H1 (cell line): ENCODE measurements at regions not wholly inside any gene's neighbourhood (a gene's known extent, or its start where the extent isn't known, plus 50 kb on each side); places are given as distances from the start of the nearest gene placed in this dataset.

Experiments
- CTCF ChIA-PET: fragments of 300-600 bp; sonication (Branson Sonifier 250); formaldehyde crosslinking; loops from one replicate; lab custom pipeline; 2021; ENCODE audit not compliant: partially characterized antibody; lab: Charles Lee
- POLR2A ChIA-PET: fragments of 300-600 bp; sonication (Branson Sonifier 250); formaldehyde crosslinking; loops from one replicate; lab custom pipeline; 2021; ENCODE audit warnings: inconsistent platforms; ENCODE audit not compliant: partially characterized antibody; lab: Charles Lee
- DNase-seq, 2 experiments: peaks; one replicate each; pipeline versions ENCODE4 v3.0.0 to v3.0.0-alpha.2; 2010 to 2022; ENCODE audit warnings: low spot score in 2 of 2, low read depth in 1 of 2, mixed read lengths in 1 of 2
- FAIRE-seq: peaks from 2 replicates; lab custom pipeline; 2011; peaks lifted over from hg19 to GRCh38; lab: Jason Lieb, UNC
- H2AFZ ChIP-seq: 2 replicates; pipeline ENCODE4 v1.8.1; 2012; ENCODE audit warnings: low read length, inconsistent platforms
- H2AK5ac ChIP-seq: 2 replicates; pipeline ENCODE4 v1.6.1; 2013; ENCODE audit warnings: low read depth, low read length
- H2BK120ac ChIP-seq: replicated peaks from 2 replicates; pipeline ENCODE3; 2013; ENCODE audit warnings: low read depth, low read length, inconsistent platforms
- H2BK12ac ChIP-seq: 2 replicates; pipeline ENCODE4 v1.6.1; 2013; ENCODE audit warnings: low read depth, low read length
- H2BK15ac ChIP-seq: 2 replicates; pipeline ENCODE4 v1.6.1; 2013; ENCODE audit warnings: low read length
- H2BK20ac ChIP-seq: 2 replicates; pipeline ENCODE4 v1.6.1; 2013; ENCODE audit warnings: low read length
- H2BK5ac ChIP-seq: 2 replicates; pipeline ENCODE4 v1.6.1; 2013; ENCODE audit warnings: low read depth, low read length
- H3K14ac ChIP-seq: 2 replicates; pipeline ENCODE4 v1.6.1; 2013; ENCODE audit warnings: inconsistent platforms; ENCODE audit not compliant: insufficient read length
- H3K18ac ChIP-seq: 2 replicates; pipeline ENCODE4 v1.6.1; 2013; ENCODE audit warnings: low read length; ENCODE audit errors: extremely low read depth
- H3K23ac ChIP-seq: 2 replicates; pipeline ENCODE4 v1.6.1; 2013; ENCODE audit warnings: inconsistent platforms; ENCODE audit not compliant: insufficient read length
- H3K23me2 ChIP-seq: 2 replicates; pipeline ENCODE4 v1.6.1; 2013; ENCODE audit warnings: low read depth, low read length
- H3K27ac ChIP-seq: 2 replicates; pipeline ENCODE4 v1.6.1; 2011; ENCODE audit warnings: low read depth, low read length, inconsistent platforms
- H3K27me3 ChIP-seq, 4 experiments: replicated peaks in 1 of 4; 1 replicate in 1 of 4; 2 replicates in 3 of 4; pipeline versions ENCODE4 v1.6.1 to v1.8.1; 2011 to 2013; ENCODE audit warnings: low read length in 3 of 4, mild to moderate bottlenecking in 3 of 4, inconsistent platforms in 2 of 4, mixed read lengths in 2 of 4, moderate library complexity in 1 of 4; ENCODE audit not compliant: control insufficient read depth in 3 of 4, insufficient read depth in 3 of 4; ENCODE audit errors: extremely low read depth in 1 of 4
- H3K36me3 ChIP-seq, 4 experiments: 2 replicates each; pipeline versions ENCODE4 v1.6.1 to v1.8.1; 2011 to 2013; ENCODE audit warnings: mild to moderate bottlenecking in 4 of 4, low read length in 3 of 4, moderate library complexity in 2 of 4, control low read depth in 1 of 4, inconsistent platforms in 1 of 4; ENCODE audit not compliant: insufficient read depth in 4 of 4, control insufficient read depth in 2 of 4
- H3K4ac ChIP-seq: replicated peaks from 2 replicates; pipeline ENCODE3; 2013; ENCODE audit warnings: low read length, low read depth, mixed read lengths, inconsistent platforms; ENCODE audit not compliant: insufficient read length
- H3K4me1 ChIP-seq, 4 experiments: replicated peaks in 1 of 4; 1 replicate in 1 of 4; 2 replicates in 3 of 4; pipeline versions ENCODE4 v1.6.1 to v1.8.1; 2011 to 2013; ENCODE audit warnings: low read length in 3 of 4, inconsistent platforms in 2 of 4, mixed read lengths in 1 of 4; ENCODE audit not compliant: insufficient read depth in 4 of 4, control insufficient read depth in 3 of 4
- H3K4me2 ChIP-seq, 2 experiments: 2 replicates each; pipeline versions ENCODE4 v1.6.1 to v1.8.1; 2011 to 2013; ENCODE audit warnings: low read depth in 2 of 2, low read length in 2 of 2, control low read depth in 1 of 2, inconsistent platforms in 1 of 2, mild to moderate bottlenecking in 1 of 2; ENCODE audit not compliant: insufficient read depth in 1 of 2
- H3K4me3 ChIP-seq, 4 experiments: fragments of 200-600, 300-600 bp in 1 of 4; sonication (generic), shearing (Covaris generic), sonication (Bioruptor Twin) in 1 of 4; 2 replicates each; pipeline versions ENCODE4 v1.5.1 to v1.8.1; 2011 to 2016; ENCODE audit warnings: low read length in 4 of 4, low read depth in 3 of 4, control low read depth in 2 of 4, inconsistent platforms in 2 of 4, mild to moderate bottlenecking in 2 of 4, mixed read lengths in 1 of 4, moderate library complexity in 1 of 4; ENCODE audit not compliant: insufficient read depth in 2 of 4; ENCODE audit errors: extremely low read depth in 1 of 4
- H3K56ac ChIP-seq: replicated peaks from 2 replicates; pipeline ENCODE3; 2013; ENCODE audit warnings: low read depth, mild to moderate bottlenecking, mixed read lengths, low read length, inconsistent platforms; ENCODE audit not compliant: insufficient read length
- H3K79me1 ChIP-seq: 2 replicates; pipeline ENCODE4 v1.6.1; 2013; ENCODE audit warnings: low read depth, low read length, control low read depth
- H3K79me2 ChIP-seq, 2 experiments: 2 replicates each; pipeline versions ENCODE4 v1.6.1 to v1.8.1; 2012 to 2013; ENCODE audit warnings: low read length in 2 of 2, mild to moderate bottlenecking in 2 of 2, inconsistent platforms in 1 of 2; ENCODE audit not compliant: insufficient read depth in 2 of 2, control insufficient read depth in 1 of 2
- H3K9ac ChIP-seq, 4 experiments: replicated peaks in 1 of 4; 1 replicate in 1 of 4; 2 replicates in 3 of 4; pipeline versions ENCODE4 v1.6.1 to v1.8.1; 2011 to 2013; ENCODE audit warnings: low read depth in 3 of 4, low read length in 3 of 4, control low read depth in 2 of 4, mild to moderate bottlenecking in 2 of 4, moderate library complexity in 2 of 4, inconsistent platforms in 1 of 4; ENCODE audit errors: extremely low read depth in 1 of 4
- H3K9me3 ChIP-seq, 2 experiments: 2 replicates each; pipeline versions ENCODE4 v1.6.1 to v1.8.1; 2012 to 2013; ENCODE audit warnings: mild to moderate bottlenecking in 2 of 2, moderate library complexity in 2 of 2, control low read depth in 1 of 2, inconsistent platforms in 1 of 2, low read depth in 1 of 2, low read length in 1 of 2, mixed read lengths in 1 of 2; ENCODE audit not compliant: insufficient read depth in 2 of 2
- H4K20me1 ChIP-seq, 2 experiments: replicated peaks in 1 of 2; 2 replicates each; pipeline versions ENCODE3 to v1.8.1; 2011 to 2013; ENCODE audit warnings: inconsistent platforms in 2 of 2, low read length in 2 of 2, mild to moderate bottlenecking in 1 of 2; ENCODE audit not compliant: insufficient read depth in 2 of 2, control insufficient read depth in 1 of 2
- H4K5ac ChIP-seq: 2 replicates; pipeline ENCODE4 v1.6.1; 2013; ENCODE audit warnings: low read length, low read depth, mixed read lengths, inconsistent platforms; ENCODE audit not compliant: insufficient read length
- H4K8ac ChIP-seq: 2 replicates; pipeline ENCODE4 v1.8.0; 2013; ENCODE audit warnings: mild to moderate bottlenecking, moderate library complexity, low read length, inconsistent platforms; ENCODE audit not compliant: insufficient read depth; ENCODE audit errors: extremely low read depth
- H4K91ac ChIP-seq: replicated peaks from 2 replicates; pipeline ENCODE3; 2013; ENCODE audit warnings: low read length, mixed read lengths, inconsistent platforms; ENCODE audit not compliant: insufficient read length
- BRCA1 ChIP-seq: IDR thresholded peaks from 2 replicates; pipeline ENCODE4 v1.6.1; 2012; ENCODE audit warnings: low read depth, low read length, improper control_type of control experiment
- CREB1 ChIP-seq: IDR thresholded peaks from 2 replicates; pipeline ENCODE4 v1.6.1; 2012; ENCODE audit warnings: inconsistent platforms
- FOSL1 ChIP-seq: IDR thresholded peaks from 2 replicates; pipeline ENCODE4 v1.6.1; 2011; ENCODE audit warnings: mild to moderate bottlenecking, low read depth, low read length, moderate library complexity; ENCODE audit not compliant: insufficient read depth
- JUN ChIP-seq: IDR thresholded peaks from 2 replicates; pipeline ENCODE4 v1.6.1; 2011; ENCODE audit warnings: low read depth, mild to moderate bottlenecking, improper control_type of control experiment, low read length
- JUND ChIP-seq: IDR thresholded peaks from 2 replicates; pipeline ENCODE4 v1.6.1; 2011; ENCODE audit warnings: mild to moderate bottlenecking, improper control_type of control experiment, low read length
- NANOG ChIP-seq: IDR thresholded peaks from 2 replicates; pipeline ENCODE4 v1.6.1; 2011; ENCODE audit warnings: low read length, low read depth, mild to moderate bottlenecking, inconsistent platforms; ENCODE audit not compliant: insufficient read depth, poor library complexity, severe bottlenecking
- RAD21 ChIP-seq, 2 experiments: IDR thresholded peaks in 1 of 2; conservative IDR thresholded peaks in 1 of 2; 2 replicates each; pipeline ENCODE4 v1.6.1; 2011; ENCODE audit warnings: low read depth in 2 of 2, low read length in 2 of 2, improper control_type of control experiment in 1 of 2, inconsistent platforms in 1 of 2, mild to moderate bottlenecking in 1 of 2, moderate library complexity in 1 of 2
- RNF2 ChIP-seq: fragments of 200-900, 300-1000 bp; sonication (generic); IDR thresholded peaks from 2 replicates; pipeline ENCODE4 v1.7.1; 2016; ENCODE audit warnings: borderline replicate concordance, low read depth, mild to moderate bottlenecking, antibody characterized with exemption, low read length; ENCODE audit not compliant: poor library complexity, severe bottlenecking; ENCODE audit errors: missing control alignments
- SP4 ChIP-seq: IDR thresholded peaks from 2 replicates; pipeline ENCODE4 v1.6.1; 2012; ENCODE audit warnings: low read length, inconsistent platforms
- SRF ChIP-seq: IDR thresholded peaks from 2 replicates; pipeline ENCODE4 v1.6.1; 2011; ENCODE audit warnings: mild to moderate bottlenecking, low read depth, low read length, moderate library complexity
- TAF1 ChIP-seq: IDR thresholded peaks from 2 replicates; pipeline ENCODE4 v1.6.1; 2011; ENCODE audit warnings: mild to moderate bottlenecking, low read depth, low read length
- YY1 ChIP-seq: IDR thresholded peaks from 2 replicates; pipeline ENCODE4 v1.6.1; 2011; ENCODE audit warnings: low read depth, mild to moderate bottlenecking, low read length
- WGBS, 2 experiments: shearing (Covaris generic) in 1 of 2; methylation state at CpG; one replicate each; pipeline versions ENCODE4 v1.1.6 to v1.1.7; 2013 to 2015; ENCODE audit warnings: low lambda C conversion rate in 2 of 2, mixed read lengths in 2 of 2, inconsistent platforms in 1 of 2, low coverage in 1 of 2, missing lambda C conversion rate in 1 of 2; ENCODE audit not compliant: insufficient replicate concordance in 2 of 2, insufficient coverage in 1 of 2, insufficient read length in 1 of 2; ENCODE audit errors: extremely low coverage in 1 of 2, missing lambda C conversion rate in 1 of 2; 5-methylcytosine and 5-hydroxymethylcytosine counted together

GRCh38 chr21:18826562-18826961 lies 423.0 kb upstream of the TMPRSS15 start:
- H4K5ac ChIP-seq: no peak overlapping the region
- no peaks in the 10 kb centered on the region for H3K79me1 ChIP-seq
- H2BK5ac ChIP-seq: no peak overlapping the region
- no peaks in the 10 kb centered on the region for H3K36me3 ChIP-seq
- no peak overlapping the region for H3K4ac ChIP-seq
- no peaks in the 10 kb centered on the region for H3K79me2 ChIP-seq
- no peak overlapping the region for H3K23ac ChIP-seq
- no peak overlapping the region for H3K27ac ChIP-seq
- 88% methylated on average over 4 of the region's 4 CpGs; no CpG with 5 or more reads in 1 of the 2 experiments for WGBS, 2 experiments
- no peak overlapping the region for H2AFZ ChIP-seq
- no peak overlapping the region for H2BK15ac ChIP-seq
- FAIRE-seq (no peak), DNase-seq (no peak)
- H3K9ac ChIP-seq: no peak overlapping the region
- H4K8ac ChIP-seq: no peak overlapping the region
- H3K14ac ChIP-seq: no peak overlapping the region
- H3K4me1 ChIP-seq: no peaks in the 10 kb centered on the region
- TF ChIP-seq RAD21 (IDR thresholded peaks at IDR 0.05 in 1 of 2, conservative IDR thresholded peaks at IDR 0.05 in 1 of 2; ENCODE audit: low read depth in 2 of 2, low read length in 2 of 2) (no peak), BRCA1 (no peak), CREB1 (no peak), TAF1 (no peak), YY1 (no peak), NANOG (no peak), SRF (no peak), RNF2 (no peak), JUN (no peak), SP4 (no peak), JUND (no peak), FOSL1 (no peak)
- no peaks in the 10 kb centered on the region for H4K20me1 ChIP-seq
- no peak overlapping the region for H2BK12ac ChIP-seq
- no peaks in the 10 kb centered on the region for H3K23me2 ChIP-seq
- H3K56ac ChIP-seq: no peak overlapping the region
- ChIA-PET CTCF (no interaction called here), POLR2A (no interaction called here)
- no peaks in the 10 kb centered on the region for H3K9me3 ChIP-seq
- no peaks in the 10 kb centered on the region for H3K27me3 ChIP-seq
- H3K18ac ChIP-seq: no peak overlapping the region
- H2AK5ac ChIP-seq: no peak overlapping the region
- H3K4me2 ChIP-seq: no peak overlapping the region
- no peak overlapping the region for H2BK120ac ChIP-seq
- H3K4me3 ChIP-seq: no peak overlapping the region
- no peak overlapping the region for H2BK20ac ChIP-seq
- no peak overlapping the region for H4K91ac ChIP-seq
